ENCODE measurements at regions not wholly inside any gene's neighbourhood (a gene's known extent, or its start where the extent isn't known, plus 50 kb on each side); places are given as distances from the start of the nearest gene placed in this dataset.

DNA sequence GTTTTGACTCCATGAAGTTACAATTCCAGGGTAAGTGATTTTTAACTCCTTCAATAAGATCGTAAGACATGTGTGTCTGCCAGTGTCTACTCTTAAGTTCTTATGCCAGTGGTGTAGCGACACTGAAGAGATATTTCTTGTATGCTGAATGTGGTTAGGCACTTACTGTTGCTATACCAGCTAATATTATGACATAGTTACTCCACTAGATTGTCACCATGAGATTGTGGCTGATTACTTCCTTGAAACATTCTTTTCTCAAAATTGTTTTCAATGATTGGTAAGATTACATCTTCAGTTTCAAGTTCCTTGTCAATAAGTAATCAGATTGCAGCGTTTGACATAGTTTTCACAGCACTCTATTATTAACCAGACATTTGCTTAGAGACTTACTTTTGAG, 60.6 kb upstream of the PAGE5 start:
- Histone ChIP-seq H3K4me2 (ENCODE audit: insufficient read depth, insufficient read length, low read length) (no peak overlapping the region), H3K79me1 (ENCODE audit: insufficient read depth, low read depth, low read length, poor library complexity, severe bottlenecking) (no peaks in the 10 kb centered on the region), H3K23me2 (ENCODE audit: insufficient read length, low read depth, low read length, poor library complexity, severe bottlenecking) (no peaks in the 10 kb centered on the region), H3K4me1 (ENCODE audit: insufficient read depth, low read length) (no peaks in the 10 kb centered on the region), H2AFZ (ENCODE audit: low read length) (no peak overlapping the region), H3K56ac (ENCODE audit: insufficient read length, low read depth, low read length) (no peak overlapping the region), H3K23ac (ENCODE audit: insufficient read length, low read depth, low read length) (no peak overlapping the region), H2AK5ac (ENCODE audit: insufficient read length, low read length) (no peak overlapping the region), H3K27ac (ENCODE audit: insufficient read length, low read depth, low read length) (no peak overlapping the region), H3K79me2 (ENCODE audit: insufficient read depth, low read length) (no peaks in the 10 kb centered on the region), H3T11ph (ENCODE audit: low read length) (no peak overlapping the region), H2BK120ac (ENCODE audit: low read depth, low read length, poor library complexity, severe bottlenecking) (no peak overlapping the region), H3K9me3 (ENCODE audit: control insufficient read depth, low read depth, low read length) (peaks cover 21% of the 10 kb centered on the region), H4K8ac (replicated peaks; ENCODE audit: insufficient read length, low read depth, low read length) (no peak overlapping the region), H4K91ac (ENCODE audit: insufficient read length, low read depth, low read length) (no peak overlapping the region), H3K9ac (ENCODE audit: extremely low read depth, insufficient read length, low read length) (no peak overlapping the region), H2BK15ac (ENCODE audit: low read depth, low read length) (no peak overlapping the region), H3K4ac (ENCODE audit: low read depth, low read length) (no peak overlapping the region), H3K18ac (ENCODE audit: insufficient read length, low read depth, low read length) (no peak overlapping the region), H4K20me1 (ENCODE audit: control insufficient read depth, insufficient read depth, insufficient read length) (no peaks in the 10 kb centered on the region), H3K14ac (ENCODE audit: insufficient read depth, low read length) (no peak overlapping the region), H2BK5ac (ENCODE audit: insufficient read length, low read length) (no peak overlapping the region), H4K5ac (ENCODE audit: insufficient read length, low read depth, low read length) (no peak overlapping the region), H2BK12ac (ENCODE audit: insufficient read length, low read depth, low read length) (no peak overlapping the region), H3K27me3 (ENCODE audit: insufficient read depth, low read length) (no peaks in the 10 kb centered on the region), H2BK20ac (ENCODE audit: low read depth, low read length, poor library complexity, severe bottlenecking) (no peak overlapping the region)
- no peak overlapping the region for H3K4me3 Mint-ChIP-seq
- peaks cover 0 to 9% (median 8%) of the 10 kb centered on the region in 3 experiments; a peak in 4 of 7 replicates for H3K36me3 Mint-ChIP-seq (ENCODE audit: insufficient read depth in 1 of 3, low read depth in 3 of 3)
- TF ChIP-seq, protein P1, sequence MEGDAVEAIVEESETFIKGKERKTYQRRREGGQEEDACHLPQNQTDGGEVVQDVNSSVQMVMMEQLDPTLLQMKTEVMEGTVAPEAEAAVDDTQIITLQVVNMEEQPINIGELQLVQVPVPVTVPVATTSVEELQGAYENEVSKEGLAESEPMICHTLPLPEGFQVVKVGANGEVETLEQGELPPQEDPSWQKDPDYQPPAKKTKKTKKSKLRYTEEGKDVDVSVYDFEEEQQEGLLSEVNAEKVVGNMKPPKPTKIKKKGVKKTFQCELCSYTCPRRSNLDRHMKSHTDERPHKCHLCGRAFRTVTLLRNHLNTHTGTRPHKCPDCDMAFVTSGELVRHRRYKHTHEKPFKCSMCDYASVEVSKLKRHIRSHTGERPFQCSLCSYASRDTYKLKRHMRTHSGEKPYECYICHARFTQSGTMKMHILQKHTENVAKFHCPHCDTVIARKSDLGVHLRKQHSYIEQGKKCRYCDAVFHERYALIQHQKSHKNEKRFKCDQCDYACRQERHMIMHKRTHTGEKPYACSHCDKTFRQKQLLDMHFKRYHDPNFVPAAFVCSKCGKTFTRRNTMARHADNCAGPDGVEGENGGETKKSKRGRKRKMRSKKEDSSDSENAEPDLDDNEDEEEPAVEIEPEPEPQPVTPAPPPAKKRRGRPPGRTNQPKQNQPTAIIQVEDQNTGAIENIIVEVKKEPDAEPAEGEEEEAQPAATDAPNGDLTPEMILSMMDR (conservative IDR thresholded peaks at IDR 0.05), result no peak
- peaks cover 3 to 6% of the 10 kb centered on the region in 2 experiments; a peak in 2 of 4 replicates for H3K4me1 Mint-ChIP-seq
- no peaks in the 10 kb centered on the region; the same call in none of the 2 replicates for H3K27me3 Mint-ChIP-seq (ENCODE audit: low read depth)
- WGBS (ENCODE audit: extremely low coverage, insufficient read length, low lambda C conversion rate), result no CpG with 5 or more reads among the region's 3 CpGs
- no peak overlapping the region for H3K27ac Mint-ChIP-seq
- no peak for DNase-seq
- peaks cover 52 to 60% of the 10 kb centered on the region in 2 experiments for H3K9me3 Mint-ChIP-seq
